ENCODE measurements at regions not wholly inside any gene's neighbourhood (a gene's known extent, or its start where the extent isn't known, plus 50 kb on each side); places are given as distances from the start of the nearest gene placed in this dataset.
"Not testable (repeated sequence)": the region's sequence is repeated elsewhere in the genome, so short reads cannot be mapped to it uniquely, and the experiment has no call there.

DNA sequence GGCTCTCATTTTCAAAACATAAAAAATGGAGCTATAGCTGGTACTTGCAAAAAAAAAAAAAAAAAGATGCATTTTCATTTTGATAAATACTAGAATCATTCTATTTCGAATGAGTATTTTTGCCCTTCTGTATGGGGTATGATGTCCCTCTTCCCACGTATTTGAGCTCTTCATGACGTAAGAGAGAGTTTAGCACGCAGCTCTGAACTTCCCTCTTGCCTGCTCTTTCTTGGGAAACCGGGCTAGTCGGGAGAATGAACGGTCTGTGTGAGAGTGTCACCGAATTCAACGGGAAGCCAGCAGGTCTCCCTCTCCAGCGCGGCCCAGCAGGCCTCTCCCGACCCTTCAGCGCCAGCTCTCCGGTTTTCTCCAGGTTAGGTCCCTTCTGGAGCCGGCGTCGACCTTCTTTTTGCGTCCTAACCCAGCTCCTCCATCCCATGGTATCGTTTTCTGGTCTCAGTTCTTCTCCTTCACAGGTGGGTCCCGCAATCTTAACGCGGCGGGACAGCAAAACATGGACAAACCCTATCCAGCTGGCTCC, 159.2 kb upstream of the PITRM1 start:
- no peak for ATAC-seq

DNA sequence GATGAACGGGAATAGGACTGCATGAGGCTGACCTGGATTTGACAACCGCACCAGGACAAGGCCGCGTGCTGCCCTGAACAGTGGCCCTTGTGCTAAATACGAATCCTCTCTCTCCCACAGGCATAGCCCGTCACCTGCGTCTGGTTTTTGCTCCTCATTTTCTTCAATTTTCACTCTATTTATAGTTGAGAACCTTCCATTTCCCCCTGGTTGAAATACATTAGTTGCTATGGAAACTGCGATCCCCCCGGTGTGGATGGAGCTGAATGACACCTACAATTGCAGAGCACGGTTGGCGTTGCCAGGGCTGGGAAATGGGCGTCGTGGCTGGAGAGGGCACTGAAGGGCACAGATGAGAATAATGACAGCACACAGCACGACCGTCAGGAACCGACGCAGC, 158.6 kb upstream of the PITRM1 start:
- no peak for ATAC-seq

DNA sequence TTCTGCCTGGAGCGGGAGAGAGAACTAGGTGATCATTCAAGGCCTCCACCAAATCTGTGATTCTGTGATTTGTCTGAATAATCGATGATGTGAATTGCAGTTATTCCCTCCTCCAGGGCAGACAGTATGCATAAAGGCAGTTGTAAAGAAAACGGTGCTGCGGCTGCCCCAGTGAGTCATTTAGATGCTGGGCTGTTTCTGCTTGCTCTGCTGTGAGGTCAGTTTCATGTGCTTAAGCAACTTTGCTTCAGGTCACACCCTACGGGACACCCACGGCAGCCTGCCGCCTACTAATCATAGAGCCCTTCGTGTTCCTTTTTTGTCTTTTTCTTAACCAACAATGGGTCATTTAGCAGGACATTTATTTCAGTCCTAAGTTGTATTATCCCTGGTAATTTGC, 158.1 kb upstream of the PITRM1 start:
- no peak for ATAC-seq

DNA sequence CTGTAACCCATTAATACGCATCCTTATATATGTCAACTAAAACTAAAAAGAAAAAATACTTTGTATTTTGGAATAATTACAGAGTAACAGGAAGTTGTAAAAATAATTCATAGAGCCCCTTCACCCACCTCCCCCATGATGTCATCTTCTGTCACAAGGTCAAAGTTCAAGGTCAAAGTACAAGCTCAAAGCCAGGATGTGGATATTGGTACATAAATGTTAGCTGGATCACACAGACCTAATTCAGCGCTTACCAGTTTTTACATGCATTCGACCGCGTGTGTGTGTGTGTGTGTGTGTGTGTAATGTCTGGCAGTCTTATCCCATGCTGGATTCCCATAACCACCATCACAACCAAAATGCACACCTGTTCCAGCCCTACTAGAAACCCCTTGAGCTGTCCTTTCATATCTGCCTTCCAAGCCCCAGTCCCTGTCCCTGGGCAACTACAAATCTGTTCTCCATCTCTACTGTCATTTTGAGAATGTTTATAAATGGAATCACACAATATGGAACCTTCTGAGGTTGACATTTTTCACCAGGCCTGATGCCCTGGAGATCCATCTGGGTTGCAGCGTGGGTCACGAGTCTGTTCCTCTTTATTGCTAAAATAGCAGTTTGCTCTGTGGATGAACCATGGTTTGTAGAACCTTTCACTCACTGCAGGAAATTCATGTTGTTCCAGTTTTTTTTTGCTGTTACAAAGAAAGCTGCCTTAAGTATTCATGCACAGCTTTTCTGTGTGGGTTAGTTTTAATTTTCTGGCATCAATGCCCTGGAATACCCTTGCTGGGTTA, 153.6 kb upstream of the PITRM1 start:
- ATAC-seq: no peak

DNA sequence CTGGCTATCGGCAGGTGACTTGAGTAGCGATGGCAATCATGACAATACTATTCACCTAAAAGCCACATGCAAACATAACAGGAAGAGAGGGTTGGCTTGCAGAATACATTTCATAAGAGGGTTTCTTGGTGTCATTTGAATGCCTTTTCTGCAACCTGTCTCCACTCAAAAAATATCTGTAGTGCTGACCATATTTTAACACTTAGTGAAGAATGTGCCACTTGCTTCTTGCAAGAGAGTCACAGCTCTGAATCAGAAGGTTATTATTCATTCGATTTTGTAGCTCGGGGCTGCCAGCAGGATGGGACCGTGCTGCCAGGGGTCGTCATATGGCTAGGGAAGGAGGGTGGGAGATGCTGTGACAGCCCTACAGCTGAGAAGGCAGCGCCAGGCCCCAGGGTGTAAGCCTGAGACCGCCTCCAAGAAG, 152.0 kb upstream of the PITRM1 start:
- no peak for ATAC-seq

DNA sequence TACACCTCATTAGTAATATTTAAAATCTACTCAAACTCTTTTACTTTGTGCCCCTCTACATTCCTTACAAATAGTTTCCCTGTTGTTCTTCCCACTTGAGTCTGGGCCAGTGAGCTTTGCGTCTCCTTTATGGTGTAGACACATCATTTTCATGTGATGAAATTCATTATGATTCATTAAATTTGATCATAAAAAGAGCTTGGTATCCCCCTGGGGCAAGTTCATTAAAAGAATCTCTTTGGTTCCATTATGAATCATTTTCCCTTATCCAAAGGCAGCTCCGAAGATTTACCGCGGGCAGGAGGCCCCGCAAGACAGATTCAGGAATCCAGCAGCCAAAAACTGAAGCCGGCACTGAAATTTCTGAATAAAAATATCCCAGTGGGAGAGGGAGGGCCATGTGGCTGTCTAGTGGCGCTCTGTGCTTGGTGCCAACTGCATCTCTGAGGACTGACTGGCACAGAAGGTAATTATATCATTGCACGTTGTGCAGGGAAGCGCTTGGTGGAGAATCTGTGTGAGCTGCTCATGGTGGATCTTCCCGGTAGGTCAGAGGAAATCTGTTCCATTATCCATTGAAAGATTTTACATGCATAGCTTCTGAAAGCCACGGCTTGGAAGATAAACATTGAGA, 151.4 kb upstream of the PITRM1 start:
- ATAC-seq: no peak

DNA sequence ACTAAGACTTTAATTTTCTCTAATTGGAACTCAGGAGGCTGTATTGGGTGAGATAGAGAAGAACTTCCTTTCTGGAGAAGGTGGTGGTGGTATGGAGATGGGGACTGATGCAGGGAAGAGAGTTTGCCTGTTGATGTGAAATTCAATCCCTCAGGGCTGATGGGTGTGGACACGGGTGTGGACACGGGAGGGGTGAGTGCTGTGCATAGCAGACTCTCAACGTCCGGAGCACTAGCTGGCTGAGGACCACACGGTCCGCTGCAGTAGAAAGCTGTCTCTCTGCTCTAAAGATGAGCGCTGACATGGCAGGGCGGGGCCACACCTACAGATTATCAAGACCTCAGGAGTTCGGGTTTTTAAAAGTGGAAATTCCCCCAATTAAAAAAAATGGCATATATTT, 148.5 kb upstream of the PITRM1 start:
- ATAC-seq: no peak

DNA sequence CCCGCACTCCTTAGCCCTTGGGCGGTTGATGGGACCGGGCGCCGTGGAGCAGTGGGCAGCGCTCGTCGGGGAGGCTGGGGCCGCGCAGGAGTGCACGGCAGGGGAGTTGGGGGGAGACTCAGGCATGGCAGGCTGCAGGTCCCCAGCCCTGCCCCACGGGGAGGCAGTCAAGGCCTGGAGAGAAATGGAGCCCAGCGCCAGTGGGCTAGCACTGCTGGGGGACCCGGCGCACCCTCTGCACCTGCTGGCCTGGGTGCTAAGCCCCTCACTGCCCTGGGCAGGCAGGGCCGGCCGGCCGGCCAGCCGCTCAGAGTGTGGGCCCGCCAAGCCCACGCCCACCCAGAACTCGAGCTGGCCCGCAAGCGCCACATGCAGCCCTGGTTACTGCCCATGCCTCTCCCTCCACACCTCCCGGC, 147.2 kb upstream of the PITRM1 start:
- ATAC-seq: no peak

DNA sequence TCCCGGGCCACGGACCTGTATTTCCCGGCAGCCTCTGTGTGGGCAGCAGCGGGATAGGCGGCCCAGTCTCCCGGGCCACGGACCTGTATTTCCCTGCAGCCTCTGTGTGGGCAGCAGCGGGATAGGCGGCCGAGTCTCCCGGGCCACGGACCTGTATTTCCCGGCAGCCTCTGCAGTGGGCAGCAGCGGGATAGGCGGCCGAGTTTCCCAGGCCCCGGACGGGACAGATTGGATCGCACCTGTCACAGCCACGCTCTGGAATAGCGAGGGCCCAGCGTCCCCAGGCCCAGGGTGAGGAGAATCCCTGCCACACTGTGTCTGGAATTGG, 145.9 kb upstream of the PITRM1 start:
- ATAC-seq: not testable (repeated sequence)

DNA sequence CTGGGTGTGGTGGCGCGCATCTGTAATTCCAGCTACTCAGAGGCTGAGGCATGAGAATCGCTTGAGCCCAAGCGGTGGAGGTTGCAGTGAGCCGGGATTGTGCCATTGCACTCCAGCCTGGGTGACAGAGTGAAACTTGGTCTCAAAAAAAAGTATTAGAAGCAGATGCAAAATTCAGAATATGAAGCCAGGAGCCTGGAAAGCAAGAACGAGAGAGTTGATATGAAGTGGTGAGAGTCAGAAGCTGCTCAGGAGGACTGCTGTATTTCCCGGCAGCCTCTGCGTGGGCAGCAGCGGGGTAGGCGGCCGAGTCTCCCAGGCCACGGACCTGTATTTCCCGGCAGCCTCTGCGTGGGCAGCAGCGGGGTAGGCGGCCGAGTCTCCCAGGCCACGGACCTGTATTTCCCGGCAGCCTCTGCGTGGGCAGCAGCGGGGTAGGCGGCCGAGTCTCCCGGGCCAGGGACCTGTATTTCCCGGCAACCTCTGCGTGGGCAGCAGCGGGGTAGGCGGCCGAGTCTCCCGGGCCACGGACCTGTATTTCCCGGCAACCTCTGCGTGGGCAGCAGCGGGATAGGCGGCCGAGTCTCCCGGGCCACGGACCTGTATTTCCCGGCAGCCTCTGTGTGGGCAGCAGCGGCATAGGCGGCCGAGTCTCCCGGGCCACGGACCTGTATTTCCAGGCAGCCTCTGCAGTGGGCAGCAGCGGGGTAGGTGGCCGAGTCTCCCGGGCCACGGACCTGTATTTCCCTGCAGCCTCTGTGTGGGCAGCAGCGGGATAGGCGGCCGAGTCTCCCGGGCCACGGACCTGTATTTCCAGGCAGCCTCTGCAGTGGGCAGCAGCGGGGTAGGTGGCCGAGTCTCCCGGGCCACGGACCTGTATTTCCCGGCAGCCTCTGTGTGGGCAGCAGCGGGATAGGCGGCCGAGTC, 145.2 kb upstream of the PITRM1 start:
- ATAC-seq: not testable (repeated sequence)

DNA sequence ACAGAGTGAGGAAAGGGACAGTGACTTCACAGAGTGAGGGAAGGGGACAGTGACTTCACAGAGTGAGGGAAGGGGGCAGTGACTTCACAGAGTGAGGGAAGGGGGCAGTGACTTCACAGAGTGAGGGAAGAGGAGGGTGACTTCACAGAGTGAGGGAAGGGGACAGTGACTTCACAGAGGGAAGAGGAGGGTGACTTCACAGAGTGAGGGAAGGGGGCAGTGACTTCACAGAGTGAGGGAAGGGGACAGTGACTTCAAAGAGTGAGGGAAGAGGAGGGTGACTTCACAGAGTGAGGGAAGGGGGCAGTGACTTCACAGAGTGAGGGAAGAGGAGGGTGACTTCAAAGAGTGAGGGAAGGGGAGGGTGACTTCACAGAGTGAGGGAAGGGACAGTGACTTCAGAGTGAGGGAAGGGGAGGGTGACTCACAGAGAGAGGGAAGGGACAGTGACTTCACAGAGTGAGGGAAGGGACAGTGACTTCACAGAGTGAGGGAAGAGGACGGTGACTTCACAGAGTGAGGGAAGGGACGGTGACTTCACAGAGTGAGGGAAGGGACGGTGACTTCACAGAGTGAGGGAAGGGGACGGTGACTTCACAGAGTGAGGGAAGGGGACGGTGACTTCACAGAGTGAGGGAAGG, 142.0 kb upstream of the PITRM1 start:
- ATAC-seq: not testable (repeated sequence)

DNA sequence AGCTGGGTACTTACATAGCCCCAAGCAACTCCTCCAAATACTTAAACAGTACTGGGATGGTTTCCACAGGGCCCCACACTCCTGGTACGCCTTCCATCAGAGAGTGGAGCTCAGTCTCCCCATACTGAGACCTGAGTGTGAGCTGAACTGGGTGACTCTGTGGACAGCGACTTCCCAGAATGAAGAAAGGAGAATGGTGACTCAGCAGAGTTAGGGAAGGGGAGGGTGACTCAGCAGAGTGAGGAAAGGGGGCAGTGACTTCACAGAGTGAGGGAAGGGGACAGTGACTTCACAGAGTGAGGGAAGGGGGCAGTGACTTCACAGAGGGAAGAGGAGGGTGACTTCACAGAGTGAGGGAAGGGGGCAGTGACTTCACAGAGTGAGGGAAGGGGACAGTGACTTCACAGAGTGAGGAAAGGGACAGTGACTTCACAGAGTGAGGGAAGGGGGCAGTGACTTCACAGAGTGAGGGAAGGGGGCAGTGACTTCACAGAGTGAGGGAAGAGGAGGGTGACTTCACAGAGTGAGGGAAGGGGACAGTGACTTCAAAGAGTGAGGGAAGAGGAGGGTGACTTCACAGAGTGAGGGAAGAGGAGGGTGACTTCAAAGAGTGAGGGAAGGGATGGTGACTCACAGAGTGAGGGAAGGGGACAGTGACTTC, 141.3 kb upstream of the PITRM1 start:
- peak; percentile 33 to 38 for ATAC-seq

DNA sequence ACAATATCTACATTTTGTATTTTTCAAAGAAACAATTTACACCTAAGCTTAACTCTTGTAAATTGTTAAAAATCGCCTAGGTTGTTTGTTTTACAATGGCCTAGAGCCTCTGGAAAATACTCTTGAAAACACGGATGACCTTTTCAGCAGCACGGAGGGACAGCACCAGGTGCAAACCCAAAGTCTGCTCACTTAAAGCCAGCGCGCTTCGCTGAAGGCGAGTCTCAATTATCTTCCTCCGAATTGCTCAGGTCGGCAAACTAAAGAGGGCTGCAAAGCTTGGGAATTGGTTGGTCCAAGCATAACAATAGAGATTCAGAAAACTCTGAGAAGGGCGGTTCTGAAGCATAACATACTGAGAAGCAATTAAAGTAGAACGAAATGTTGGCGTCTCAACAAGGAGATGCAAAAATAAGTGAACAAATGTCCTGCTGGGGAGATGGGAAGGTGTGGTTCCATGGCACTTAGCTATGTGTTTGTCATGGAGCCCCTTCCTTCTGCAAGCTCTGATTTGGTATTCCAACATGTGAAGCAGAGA, 139.9 kb upstream of the PITRM1 start:
- ATAC-seq: no peak

DNA sequence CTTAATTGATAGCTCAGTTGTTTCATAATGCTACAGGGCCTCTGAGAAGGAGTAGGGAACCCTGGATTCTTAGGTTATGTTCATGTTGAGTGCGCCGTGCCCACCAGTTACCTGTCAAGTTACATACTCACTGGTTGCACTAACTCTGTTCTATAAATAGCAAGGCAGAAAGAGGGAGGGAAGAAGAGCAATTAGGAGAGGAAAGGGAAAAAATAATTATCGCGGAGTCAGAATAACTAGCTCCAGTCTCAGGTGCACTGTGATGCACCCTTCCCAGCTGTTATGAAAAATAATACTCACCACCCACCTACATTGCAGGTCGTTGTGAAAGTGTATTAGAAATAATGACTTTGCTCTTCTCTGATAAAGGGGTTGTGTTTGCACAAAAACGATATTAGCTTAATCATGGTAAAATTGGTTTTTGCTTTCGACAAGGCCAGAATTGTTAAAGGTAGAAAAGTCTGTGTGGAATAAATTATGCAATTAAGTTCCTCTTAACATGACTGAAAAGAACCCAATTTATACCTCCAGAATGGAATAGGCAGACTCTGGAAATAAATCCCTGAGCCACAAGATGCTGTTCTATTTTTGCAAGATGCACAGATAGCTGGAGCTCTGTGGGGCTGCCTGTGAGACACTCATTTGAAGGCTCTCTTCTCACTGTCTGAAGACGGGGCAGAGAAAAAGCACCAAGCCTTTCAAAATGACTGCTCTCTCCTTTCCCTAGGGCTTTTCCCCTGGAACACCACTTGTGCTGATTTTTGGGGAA, 137.6 kb upstream of the PITRM1 start:
- ATAC-seq: no peak

DNA sequence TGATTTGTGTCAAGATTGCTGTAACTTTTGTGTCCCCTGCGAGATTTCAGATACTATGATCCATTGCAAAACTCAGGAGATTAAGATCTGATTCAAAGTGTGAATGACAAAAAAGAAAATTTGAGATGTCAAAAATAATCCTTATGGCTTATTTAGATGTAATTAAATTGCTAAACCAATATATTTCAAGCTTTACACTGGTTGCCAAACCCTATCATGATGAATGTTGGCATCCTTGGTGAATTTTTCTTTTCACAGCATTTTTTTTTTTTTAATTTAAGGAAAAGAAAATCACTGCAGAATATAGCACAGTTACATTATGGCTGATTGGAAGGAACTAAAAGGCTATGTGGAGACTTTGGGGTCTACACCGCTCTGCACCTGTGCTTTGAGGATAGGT, 133.5 kb upstream of the PITRM1 start:
- no peak for ATAC-seq

DNA sequence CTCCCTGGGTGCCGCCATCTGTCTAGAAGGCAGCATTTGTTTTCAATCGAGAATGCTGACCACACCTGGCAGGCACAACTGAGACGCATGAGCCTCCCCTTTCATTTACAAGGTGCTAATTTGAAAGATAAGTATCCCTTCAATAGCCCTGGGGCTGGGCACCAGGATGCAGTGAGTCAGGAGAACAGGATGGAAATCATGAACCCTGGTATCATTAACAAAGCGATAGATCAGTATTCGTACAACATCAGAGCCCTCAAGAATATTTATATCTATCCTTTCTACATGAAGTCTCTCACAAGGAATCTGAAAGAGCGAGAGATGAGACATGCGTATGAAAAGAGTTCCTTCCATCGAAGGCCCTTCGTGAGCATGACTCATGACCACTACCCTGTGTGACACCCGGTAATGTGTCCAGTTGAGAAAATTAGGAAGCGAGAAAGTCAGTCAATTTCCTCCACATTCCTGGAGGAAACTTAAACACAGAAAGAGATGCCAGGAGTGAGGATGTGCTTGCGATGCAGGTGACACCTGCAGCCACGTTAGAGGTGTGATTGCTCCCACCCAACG, 123.1 kb upstream of the PITRM1 start:
- ATAC-seq: no peak

DNA sequence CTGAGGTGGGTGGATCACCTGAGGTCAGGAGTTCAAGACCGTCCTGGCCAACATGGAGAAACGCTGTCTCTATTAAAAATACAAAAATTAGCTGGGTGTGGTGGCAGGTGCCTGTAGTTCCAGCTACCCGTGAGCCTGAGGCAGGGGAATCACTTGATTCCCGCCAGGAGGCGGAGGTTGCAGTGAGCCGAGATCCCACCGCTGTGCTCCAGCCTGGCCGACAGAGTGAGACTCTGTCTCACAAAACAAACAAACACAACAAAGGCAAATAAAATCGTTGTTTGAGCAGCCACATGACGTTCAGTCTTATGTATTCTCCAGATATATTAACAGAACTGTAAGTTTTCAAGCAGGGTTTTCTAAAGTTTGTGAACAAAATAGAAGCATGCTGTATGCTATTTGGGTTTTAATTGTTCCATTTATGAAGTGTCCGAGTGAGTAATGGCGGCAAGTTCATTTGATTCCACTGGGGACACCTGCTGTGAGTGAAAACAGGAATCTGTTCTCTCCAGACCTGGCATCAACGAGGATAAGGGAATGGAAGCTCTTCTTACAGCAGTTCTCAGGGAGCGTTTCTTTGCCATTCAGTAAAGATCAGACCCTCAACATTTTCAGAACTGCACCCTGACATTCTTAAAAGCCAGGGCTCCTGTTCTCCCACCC, 122.5 kb upstream of the PITRM1 start:
- no peak for ATAC-seq

DNA sequence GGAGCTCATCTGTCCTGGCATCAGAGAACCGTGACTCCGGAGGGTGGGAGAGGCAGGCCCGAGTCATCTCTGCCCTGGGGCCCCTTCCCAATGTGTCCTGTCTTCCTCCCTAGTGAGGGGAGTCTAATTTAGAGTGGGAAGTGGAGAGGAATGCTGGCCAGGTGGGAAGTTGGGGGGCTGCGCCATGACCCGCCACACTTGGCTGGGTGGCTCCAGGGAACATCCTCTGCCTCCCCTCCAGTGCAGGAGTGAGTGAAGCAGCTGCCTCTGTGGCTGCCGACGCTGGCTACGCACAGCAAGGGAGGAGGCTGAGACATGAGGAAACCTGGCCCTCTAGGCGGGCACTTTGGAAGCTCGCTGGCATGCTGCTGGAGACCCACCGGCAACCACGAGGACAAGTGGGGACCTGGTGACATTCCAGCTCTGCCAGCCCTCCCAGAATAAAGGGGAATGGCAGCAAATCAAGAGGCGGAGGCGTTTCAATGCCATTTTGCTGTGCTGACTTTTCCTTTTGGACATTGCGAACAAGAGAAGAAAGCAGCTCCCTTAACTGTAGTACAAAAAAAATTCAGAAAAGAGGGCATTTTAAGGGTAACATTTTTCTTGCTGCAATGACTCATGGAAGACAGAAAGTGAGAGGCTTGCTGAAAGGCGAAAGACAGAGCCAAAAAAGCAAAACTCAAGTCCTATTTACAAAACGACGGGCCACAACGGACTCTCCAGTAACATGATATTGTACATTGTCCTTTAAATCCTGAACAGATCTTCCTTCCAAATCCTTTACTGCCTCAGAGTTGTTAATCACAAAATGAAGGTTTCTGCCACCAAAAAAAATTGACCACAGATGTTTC, 121.2 kb upstream of the PITRM1 start:
- no peak for ATAC-seq

DNA sequence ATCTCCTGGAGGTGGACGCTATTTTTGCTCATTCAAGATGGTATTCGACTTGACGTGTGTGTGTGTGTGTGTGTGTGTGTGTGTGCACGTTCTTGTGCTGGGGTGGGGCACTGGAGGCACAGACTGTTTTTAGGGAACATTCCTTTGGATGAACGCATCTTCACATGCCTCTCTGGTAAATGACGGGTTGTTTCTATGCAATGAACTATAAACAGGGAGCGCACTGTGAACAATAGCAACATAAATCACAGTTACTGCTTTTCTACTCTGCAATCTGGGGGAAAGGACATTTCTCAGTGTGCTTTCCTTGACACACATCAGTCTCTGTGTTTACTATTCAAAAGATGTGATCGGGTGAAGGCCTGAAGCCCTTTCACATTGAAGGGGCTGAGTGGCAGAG, 120.1 kb upstream of the PITRM1 start:
- ATAC-seq: no peak
